A673 (cell line): ENCODE measurements at regions not wholly inside any gene's neighbourhood (a gene's known extent, or its start where the extent isn't known, plus 50 kb on each side); places are given as distances from the start of the nearest gene placed in this dataset.

ENCODE experiments used
- BruUV-seq: library from RNA; stranded (reverse); fragments of 400-500 nt; replicated peaks from 2 replicates; lab custom pipeline; 2021; lab: Mats Ljungman, UMichigan
- CTCF ChIA-PET: fragments of 300-600 bp; sonication (Branson Sonifier 250); formaldehyde crosslinking; loops from one replicate; lab custom pipeline; 2022; ENCODE audit warnings: antibody characterized with exemption; lab: Charles Lee
- POLR2A ChIA-PET: fragments of 300-600 bp; sonication (Branson Sonifier 250); formaldehyde crosslinking; loops from one replicate; lab custom pipeline; 2022; ENCODE audit warnings: antibody characterized with exemption; ENCODE audit not compliant: low non-redundant PET; lab: Charles Lee
- DNase-seq: peaks from one replicate; pipeline ENCODE4 v3.0.0-alpha.2; 2015; ENCODE audit warnings: low spot score
- H3K27ac ChIP-seq: fragments of 200-600 bp; sonication (generic); 2 replicates; pipeline ENCODE4 v1.5.1; 2016; ENCODE audit warnings: mixed run types, low read depth, mild to moderate bottlenecking, mixed read lengths, antibody characterized with exemption, low read length; ENCODE audit not compliant: poor library complexity, severe bottlenecking
- H3K27me3 ChIP-seq: fragments of 200-600 bp; sonication (generic); replicated peaks from 2 replicates; pipeline ENCODE4 v1.6.1; 2017; ENCODE audit warnings: mixed run types, low read depth, mild to moderate bottlenecking, mixed read lengths, antibody characterized with exemption, low read length; ENCODE audit not compliant: insufficient read depth, poor library complexity
- H3K36me3 ChIP-seq: fragments of 200-600 bp; sonication (generic); 2 replicates; pipeline ENCODE4 v1.6.1; 2016; ENCODE audit warnings: mixed run types, mild to moderate bottlenecking, mixed read lengths, antibody characterized with exemption, low read length; ENCODE audit not compliant: insufficient read depth, poor library complexity, severe bottlenecking
- H3K4me1 ChIP-seq: fragments of 200-600 bp; sonication (generic); 2 replicates; pipeline ENCODE4 v1.6.1; 2017; ENCODE audit warnings: mixed run types, mild to moderate bottlenecking, mixed read lengths, antibody characterized with exemption, low read length; ENCODE audit not compliant: insufficient read depth, poor library complexity, severe bottlenecking
- H3K4me3 ChIP-seq: fragments of 200-600 bp; sonication (generic); 2 replicates; pipeline ENCODE4 v1.5.1; 2016; ENCODE audit warnings: low read depth, mixed run types, mild to moderate bottlenecking, mixed read lengths, low read length; ENCODE audit not compliant: poor library complexity, severe bottlenecking
- H3K9me3 ChIP-seq: fragments of 200-600 bp; sonication (generic); 2 replicates; pipeline ENCODE4 v1.6.1; 2016; ENCODE audit warnings: mixed run types, low read depth, mild to moderate bottlenecking, mixed read lengths, antibody characterized with exemption, low read length; ENCODE audit not compliant: poor library complexity, severe bottlenecking
- EZH2 ChIP-seq: fragments of 200-600 bp; sonication (generic); IDR thresholded peaks from 2 replicates; pipeline ENCODE4 v1.6.1; 2017; ENCODE audit warnings: borderline replicate concordance, low read depth, mild to moderate bottlenecking, mixed read lengths, antibody characterized with exemption, low read length; ENCODE audit not compliant: poor library complexity, severe bottlenecking
- intact Hi-C: fragments of 100-400 bp; cut with micrococcal nuclease; formaldehyde crosslinking; loops from one replicate; pipeline ENCODE4 v1.10.0; 2022; ENCODE audit not compliant: unreplicated experiment
- TF ChIP-seq, protein P1 (sequence below): fragments of 300-800, 200-600 bp; sonication (generic); conservative IDR thresholded peaks from 2 replicates; pipeline ENCODE4 v1.5.1; 2017; ENCODE audit warnings: low read depth, mild to moderate bottlenecking, antibody characterized with exemption, low read length, moderate library complexity, mixed read lengths

DNA sequence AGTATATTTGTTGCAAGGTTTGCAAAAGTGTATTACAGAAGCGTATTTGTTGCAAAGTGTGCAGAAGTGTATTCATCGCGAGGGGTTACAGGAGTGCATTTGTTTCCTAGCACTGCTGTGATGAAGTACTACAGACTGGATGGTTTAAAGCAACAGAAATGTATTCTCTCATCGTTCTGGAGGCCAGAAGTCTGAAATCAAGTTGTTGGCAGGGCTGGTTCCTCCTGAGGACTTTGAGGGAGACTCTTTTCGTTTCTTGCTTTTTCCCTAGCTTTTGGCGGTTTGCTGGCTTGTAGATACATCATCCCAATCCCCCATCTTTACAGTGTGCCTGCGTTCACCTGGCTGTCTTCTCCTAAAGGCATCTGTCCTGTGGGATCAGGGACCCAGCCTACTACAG lies 127.9 kb upstream of the USP29 start:
- no peak for TF ChIP-seq EZH2
- TF ChIP-seq, protein P1, sequence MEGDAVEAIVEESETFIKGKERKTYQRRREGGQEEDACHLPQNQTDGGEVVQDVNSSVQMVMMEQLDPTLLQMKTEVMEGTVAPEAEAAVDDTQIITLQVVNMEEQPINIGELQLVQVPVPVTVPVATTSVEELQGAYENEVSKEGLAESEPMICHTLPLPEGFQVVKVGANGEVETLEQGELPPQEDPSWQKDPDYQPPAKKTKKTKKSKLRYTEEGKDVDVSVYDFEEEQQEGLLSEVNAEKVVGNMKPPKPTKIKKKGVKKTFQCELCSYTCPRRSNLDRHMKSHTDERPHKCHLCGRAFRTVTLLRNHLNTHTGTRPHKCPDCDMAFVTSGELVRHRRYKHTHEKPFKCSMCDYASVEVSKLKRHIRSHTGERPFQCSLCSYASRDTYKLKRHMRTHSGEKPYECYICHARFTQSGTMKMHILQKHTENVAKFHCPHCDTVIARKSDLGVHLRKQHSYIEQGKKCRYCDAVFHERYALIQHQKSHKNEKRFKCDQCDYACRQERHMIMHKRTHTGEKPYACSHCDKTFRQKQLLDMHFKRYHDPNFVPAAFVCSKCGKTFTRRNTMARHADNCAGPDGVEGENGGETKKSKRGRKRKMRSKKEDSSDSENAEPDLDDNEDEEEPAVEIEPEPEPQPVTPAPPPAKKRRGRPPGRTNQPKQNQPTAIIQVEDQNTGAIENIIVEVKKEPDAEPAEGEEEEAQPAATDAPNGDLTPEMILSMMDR: no peak
- H3K9me3 ChIP-seq: no peaks in the 10 kb centered on the region
- intact Hi-C loops: no loop called here

DNA sequence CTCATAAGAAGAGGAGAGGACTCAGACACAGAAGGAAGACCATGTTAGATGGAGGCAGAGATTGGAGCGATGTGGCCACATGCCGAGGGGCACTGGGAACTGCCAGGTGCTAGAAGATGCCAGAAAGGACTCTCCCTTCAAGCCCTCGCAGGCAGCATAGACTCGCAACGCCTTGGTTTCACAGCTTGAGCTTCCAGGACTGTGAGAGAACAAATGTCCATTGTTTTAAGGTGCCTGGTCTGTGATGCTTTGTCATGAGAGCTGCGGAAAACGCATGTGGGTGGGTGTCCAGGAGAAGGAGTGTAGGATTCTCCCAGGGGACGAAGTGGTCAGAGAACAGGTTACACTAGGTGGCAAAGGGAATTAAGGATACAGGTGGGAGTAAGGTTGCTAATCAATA lies 125.9 kb upstream of the USP29 start:
- no peaks in the 10 kb centered on the region for H3K27me3 ChIP-seq
- intact Hi-C loops: no loop called here
- DNase-seq: no peak
- H3K27ac ChIP-seq: no peak overlapping the region
- H3K4me1 ChIP-seq: no peaks in the 10 kb centered on the region
- TF ChIP-seq, protein P1: no peak
- TF ChIP-seq EZH2: no peak
- ChIA-PET POLR2A (no interaction called here), CTCF (no interaction called here)
- no peak overlapping the region for H3K4me3 ChIP-seq
- H3K36me3 ChIP-seq: no peaks in the 10 kb centered on the region
- no TSS peak for BruUV-seq
- no peaks in the 10 kb centered on the region for H3K9me3 ChIP-seq

More for the DNA sequence above, 127.9 kb upstream of the USP29 start:
- no peaks in the 10 kb centered on the region for H3K36me3 ChIP-seq
- DNase-seq: no peak
- BruUV-seq: no TSS peak
- no peak overlapping the region for H3K4me3 ChIP-seq
- ChIA-PET CTCF (no interaction called here), POLR2A (no interaction called here)
- no peak overlapping the region for H3K27ac ChIP-seq
- no peaks in the 10 kb centered on the region for H3K27me3 ChIP-seq
- H3K4me1 ChIP-seq: no peaks in the 10 kb centered on the region

- BruUV-seq: no TSS peak
- TF ChIP-seq, protein P1: no peak
- no peak for TF ChIP-seq EZH2
- no peak for DNase-seq
- H3K9me3 ChIP-seq: no peaks in the 10 kb centered on the region
- CTCF ChIA-PET: no interaction called here
- no peaks in the 10 kb centered on the region for H3K36me3 ChIP-seq
- H3K4me1 ChIP-seq: no peaks in the 10 kb centered on the region
- intact Hi-C loops: no loop called here
- no peaks in the 10 kb centered on the region for H3K27me3 ChIP-seq
- POLR2A ChIA-PET: no interaction called here
- H3K4me3 ChIP-seq: no peak overlapping the region
- H3K27ac ChIP-seq: no peak overlapping the region
Measured at GRCh38 chr19:56994251-56995017, 125.4 kb upstream of the USP29 start.
